ENCODE measurements at regions not wholly inside any gene's neighbourhood (a gene's known extent, or its start where the extent isn't known, plus 50 kb on each side); places are given as distances from the start of the nearest gene placed in this dataset.

GRCh38 chr15:26126819-26127387 lies 263.8 kb upstream of the ATP10A start:
- no peak for TF ChIP-seq CTCF (IDR thresholded peaks at IDR 0.05; ENCODE audit: poor library complexity, severe bottlenecking)
- TF ChIP-seq EZH2 (IDR thresholded peaks at IDR 0.05; ENCODE audit: borderline replicate concordance, insufficient read depth, low read length, poor library complexity, severe bottlenecking), result no peak
- TF ChIP-seq REST (IDR thresholded peaks at IDR 0.05; ENCODE audit: borderline replicate concordance), result no peak
- no peak for TF ChIP-seq TAF1 (IDR thresholded peaks at IDR 0.05; ENCODE audit: low read depth)
- no peak for TF ChIP-seq EP300 (conservative IDR thresholded peaks at IDR 0.05; ENCODE audit: poor library complexity, severe bottlenecking)
- no peak for TF ChIP-seq RAD21 (conservative IDR thresholded peaks at IDR 0.05)
- TF ChIP-seq POLR2AphosphoS5 (IDR thresholded peaks at IDR 0.05), result no peak

All from neural cell (in vitro differentiated cells).